ENCODE measurements at regions not wholly inside any gene's neighbourhood (a gene's known extent, or its start where the extent isn't known, plus 50 kb on each side); places are given as distances from the start of the nearest gene placed in this dataset.

GRCh38 chr20:5674176-5674660 is 63.4 kb upstream of the GPCPD1 start:
- TF ChIP-seq CTCF (conservative IDR thresholded peaks at IDR 0.05 in 1 of 2, IDR thresholded peaks at IDR 0.05 in 1 of 2; ENCODE audit: extremely low read depth in 1 of 2, insufficient read depth in 1 of 2, low read depth in 1 of 2, low read length in 2 of 2): no peak
- no peak for TF ChIP-seq EZH2 (IDR thresholded peaks at IDR 0.05; ENCODE audit: borderline replicate concordance, low read length)
